ENCODE measurements at regions not wholly inside any gene's neighbourhood (a gene's known extent, or its start where the extent isn't known, plus 50 kb on each side); places are given as distances from the start of the nearest gene placed in this dataset.

- Histone ChIP-seq H3K27ac (no peak overlapping the region), H3K27me3 (no peaks in the 10 kb centered on the region), H3K9me3 (no peaks in the 10 kb centered on the region), H3K4me3 (no peak overlapping the region), H3K4me1 (ENCODE audit: insufficient read depth) (no peaks in the 10 kb centered on the region), H3K36me3 (no peaks in the 10 kb centered on the region)
- no peak for TF ChIP-seq CTCF (IDR thresholded peaks at IDR 0.05)
- TF ChIP-seq EP300 (IDR thresholded peaks at IDR 0.05): no peak
- no peak for TF ChIP-seq POLR2A (IDR thresholded peaks at IDR 0.05)
- 65 to 77% (median 70%) methylated on average over 15 of the region's 15 CpGs for WGBS, 3 donors
- intact Hi-C loops (cut with DNase I): no loop called here
- no peak for DNase-seq
These were observed 758.7 kb downstream of the BRD1 start for GRCh38 chr22:49068861-49069500.

DNA sequence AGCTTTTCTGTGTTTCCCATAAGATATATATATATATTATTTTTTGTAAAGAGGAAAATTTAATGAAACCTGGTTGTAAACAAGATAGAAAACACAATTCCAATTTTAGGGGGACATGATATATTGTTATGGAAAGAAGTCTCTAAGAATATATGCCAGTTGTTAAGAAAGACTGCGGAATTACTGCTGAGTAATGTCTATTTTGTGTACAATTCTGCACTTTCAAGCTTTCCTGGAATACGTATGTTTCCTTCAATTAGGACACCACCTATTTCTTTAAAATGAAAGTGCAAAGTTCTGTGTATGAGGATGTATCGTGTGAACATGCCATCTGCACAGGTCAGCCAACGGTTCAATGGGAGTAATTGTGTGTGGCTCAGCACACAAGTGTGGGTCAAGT lies 760.2 kb downstream of the BRD1 start:
- Histone ChIP-seq H3K27ac (no peak overlapping the region), H3K4me1 (ENCODE audit: insufficient read depth) (no peaks in the 10 kb centered on the region), H3K36me3 (no peaks in the 10 kb centered on the region), H3K27me3 (no peaks in the 10 kb centered on the region), H3K9me3 (no peaks in the 10 kb centered on the region), H3K4me3 (no peak overlapping the region)
- intact Hi-C loops (cut with DNase I): no loop called here
- TF ChIP-seq CTCF (IDR thresholded peaks at IDR 0.05): no peak
- no peak for TF ChIP-seq POLR2A (IDR thresholded peaks at IDR 0.05)
- no peak for TF ChIP-seq EP300 (IDR thresholded peaks at IDR 0.05)
- DNase-seq: no peak
- 77 to 90% (median 83%) methylated on average over 4 of the region's 4 CpGs for WGBS, 3 donors

- H3K27me3 ChIP-seq: no peaks in the 10 kb centered on the region
- no peak overlapping the region for H3K4me3 ChIP-seq
- H3K36me3 ChIP-seq: no peaks in the 10 kb centered on the region
- no peak for TF ChIP-seq POLR2A (IDR thresholded peaks at IDR 0.05)
- no peak for TF ChIP-seq EP300 (IDR thresholded peaks at IDR 0.05)
- TF ChIP-seq CTCF (IDR thresholded peaks at IDR 0.05): no peak
- WGBS, 3 donors: 33 to 48% (median 41%) methylated on average over 9 of the region's 9 CpGs
- H3K27ac ChIP-seq: no peak overlapping the region
- no peak for DNase-seq
- intact Hi-C loops (cut with DNase I): no loop called here
- no peaks in the 10 kb centered on the region for H3K4me1 ChIP-seq (ENCODE audit: insufficient read depth)
- no peaks in the 10 kb centered on the region for H3K9me3 ChIP-seq
These were observed 761.1 kb downstream of the BRD1 start for GRCh38 chr22:49066619-49067018.

- DNase-seq: no peak
- TF ChIP-seq EP300 (IDR thresholded peaks at IDR 0.05) (no peak), POLR2A (IDR thresholded peaks at IDR 0.05) (no peak), CTCF (IDR thresholded peaks at IDR 0.05) (no peak)
- Histone ChIP-seq H3K9me3 (no peaks in the 10 kb centered on the region), H3K27ac (no peak overlapping the region), H3K4me3 (no peak overlapping the region), H3K36me3 (no peaks in the 10 kb centered on the region), H3K27me3 (no peaks in the 10 kb centered on the region), H3K4me1 (ENCODE audit: insufficient read depth) (no peaks in the 10 kb centered on the region)
- 69 to 81% (median 79%) methylated on average over 7 of the region's 7 CpGs for WGBS, 3 donors
- intact Hi-C loops (cut with DNase I): no loop called here
These were observed 762.8 kb downstream of the BRD1 start for GRCh38 chr22:49064836-49065235.
